HG03097 (cell line): ENCODE measurements at regions not wholly inside any gene's neighbourhood (a gene's known extent, or its start where the extent isn't known, plus 50 kb on each side); places are given as distances from the start of the nearest gene placed in this dataset.
A peak's percentile ranks its signal among the peaks of the same experiment; 100 is the strongest.
"Not testable (repeated sequence)": the region's sequence is repeated elsewhere in the genome, so short reads cannot be mapped to it uniquely, and the experiment has no call there.

Source experiments
- ATAC-seq: cut with Tn5 transposase; IDR thresholded peaks from one replicate; pipeline ENCODE4 v1.9.1; 2021; ENCODE audit not compliant: unreplicated experiment, low FRiP score

DNA sequence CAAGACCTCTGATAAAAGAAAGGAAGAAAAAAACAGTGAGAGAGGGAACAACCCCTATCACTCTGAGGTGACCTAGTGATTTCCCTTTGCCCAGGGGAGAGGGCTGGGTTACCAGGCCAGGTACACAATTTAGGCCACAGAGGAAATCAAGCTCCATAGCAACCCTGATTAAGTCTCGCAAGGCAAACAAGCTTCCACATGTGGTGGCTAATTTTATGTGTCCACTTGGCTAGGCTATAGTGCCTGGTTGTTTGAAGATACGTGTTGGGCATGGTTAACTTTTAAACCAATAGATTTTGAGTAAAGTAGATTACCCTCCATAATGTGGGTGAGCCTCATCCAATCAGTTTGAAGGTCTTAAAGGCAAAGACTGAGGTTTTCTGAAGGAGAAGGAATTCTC is 108.9 kb upstream of the TERB2 start:
- not testable (repeated sequence) for ATAC-seq

DNA sequence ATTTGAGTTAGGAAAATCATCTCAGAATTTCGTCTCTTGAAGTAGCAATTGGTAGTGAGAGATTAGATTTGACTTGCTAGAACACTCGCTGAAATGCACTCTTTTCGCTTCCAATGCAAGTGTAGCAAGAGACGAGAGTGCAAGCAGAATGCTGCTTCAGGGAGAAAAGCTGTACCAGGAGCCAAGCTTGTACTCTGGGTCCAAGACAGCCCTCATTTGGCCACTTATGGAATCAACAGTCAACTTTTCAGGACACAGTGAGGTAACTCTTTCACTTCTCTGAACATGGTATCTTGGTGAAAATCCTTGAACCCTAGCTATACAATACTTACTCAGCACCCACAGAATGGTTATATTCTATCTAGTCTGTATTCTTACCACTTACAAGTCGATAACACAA is 107.6 kb upstream of the TERB2 start:
- ATAC-seq, result not testable (repeated sequence)

DNA sequence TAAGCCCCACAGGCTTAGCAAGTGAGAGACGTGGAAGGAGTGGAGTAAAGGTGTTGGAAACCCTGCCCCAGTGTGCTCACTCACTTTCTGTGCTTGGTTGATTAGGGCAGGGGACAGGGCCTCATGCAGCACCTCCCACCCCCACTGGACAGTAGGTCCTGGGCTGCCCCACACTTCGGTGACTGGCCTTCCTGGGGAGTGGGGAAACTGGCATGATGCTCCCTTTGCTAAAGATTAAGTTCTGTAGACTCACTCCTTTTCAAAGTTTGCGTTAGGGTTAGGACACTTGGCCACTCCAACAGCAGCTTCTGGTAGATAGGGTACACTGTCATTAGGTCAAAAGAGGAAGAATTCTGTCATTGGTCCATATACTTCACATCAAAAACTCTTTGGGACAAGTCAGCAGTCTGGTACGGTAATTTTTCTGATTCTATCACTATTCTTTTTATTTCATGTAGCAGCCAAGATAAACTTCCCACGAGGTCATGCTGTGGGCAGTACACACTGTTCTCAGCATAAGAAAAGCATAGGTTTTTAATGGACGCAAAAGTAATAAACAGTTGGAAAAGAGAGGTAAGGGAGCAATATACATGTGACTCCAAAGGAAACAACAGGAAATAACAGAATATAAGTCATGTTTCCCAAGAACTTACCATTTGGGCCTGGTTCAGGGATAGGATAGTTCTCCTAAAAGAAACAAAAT is 106.6 kb upstream of the TERB2 start:
- not testable (repeated sequence) for ATAC-seq

GRCh38 chr15:44853304-44853950 is 103.1 kb upstream of the TERB2 start:
- not testable (repeated sequence) for ATAC-seq

- ATAC-seq, result not testable (repeated sequence)
These were observed 101.8 kb upstream of the TERB2 start for GRCh38 chr15:44854696-44855095.

- ATAC-seq, result not testable (repeated sequence)
These were observed 100.2 kb upstream of the TERB2 start for GRCh38 chr15:44856284-44856683.

- not testable (repeated sequence) for ATAC-seq
These were observed 99.2 kb upstream of the TERB2 start for GRCh38 chr15:44857164-44857710.

DNA sequence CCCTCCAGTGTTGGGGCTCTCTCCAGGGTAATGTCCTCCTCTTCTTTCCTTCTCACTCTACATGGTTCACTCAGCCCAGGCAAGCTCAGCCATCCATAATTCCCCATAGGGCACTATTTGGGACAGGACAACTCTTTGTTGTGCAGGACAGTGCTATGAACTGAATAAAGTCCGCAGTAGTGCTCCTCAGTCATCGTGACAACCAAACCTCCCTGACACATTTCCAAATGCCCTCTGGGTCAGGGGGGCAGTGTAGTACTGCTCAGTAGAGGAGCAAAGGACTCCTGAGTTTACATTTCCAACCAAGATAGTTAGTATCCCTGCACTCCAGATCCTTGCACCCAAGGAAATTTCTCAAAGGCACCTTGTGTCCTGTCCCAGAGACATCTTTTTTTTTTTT is 97.4 kb upstream of the TERB2 start:
- not testable (repeated sequence) for ATAC-seq

DNA sequence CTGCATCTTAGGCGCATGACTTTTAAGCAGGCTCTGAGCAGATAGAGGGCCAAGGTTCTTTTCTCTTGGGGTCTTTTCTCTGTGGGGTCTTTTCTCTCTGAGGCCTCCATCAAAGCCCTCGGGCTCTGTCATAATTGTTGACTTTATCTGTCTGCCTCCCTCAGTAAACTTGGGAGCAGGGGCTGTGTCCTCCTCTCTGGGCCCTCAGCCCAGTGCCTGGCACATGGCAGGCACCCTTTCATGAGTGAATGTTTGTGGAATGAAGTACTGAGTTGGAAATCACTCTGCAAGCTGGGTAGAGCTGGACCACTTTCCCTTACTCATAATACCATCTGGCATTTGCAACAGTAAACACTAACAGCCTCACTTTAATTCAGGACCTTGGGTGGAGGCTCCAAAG is 96.3 kb upstream of the TERB2 start:
- not testable (repeated sequence) for ATAC-seq

- no peak for ATAC-seq
These were observed 95.0 kb upstream of the TERB2 start for GRCh38 chr15:44861439-44861910.

GRCh38 chr15:44861917-44862316 is 94.6 kb upstream of the TERB2 start:
- no peak for ATAC-seq

DNA sequence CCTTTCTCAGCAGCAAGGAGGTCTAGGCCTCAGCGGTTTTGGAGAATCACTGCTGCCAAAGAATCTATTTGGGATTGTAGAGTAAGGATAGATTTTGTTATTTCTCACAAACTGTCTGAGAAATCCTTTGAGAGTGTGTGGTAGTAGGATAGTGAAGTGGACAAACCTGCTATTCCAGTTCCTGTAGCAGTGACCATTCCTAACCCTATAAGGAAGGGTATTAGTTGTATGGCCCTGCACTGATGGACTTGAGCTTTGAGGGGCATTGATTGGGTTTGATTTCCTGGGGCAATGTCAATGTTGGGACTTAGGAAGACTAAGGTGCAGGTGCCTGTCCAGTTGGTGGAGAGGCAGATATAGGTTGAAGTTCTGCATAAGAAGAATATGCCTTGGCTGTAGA is 93.6 kb upstream of the TERB2 start:
- not testable (repeated sequence) for ATAC-seq

DNA sequence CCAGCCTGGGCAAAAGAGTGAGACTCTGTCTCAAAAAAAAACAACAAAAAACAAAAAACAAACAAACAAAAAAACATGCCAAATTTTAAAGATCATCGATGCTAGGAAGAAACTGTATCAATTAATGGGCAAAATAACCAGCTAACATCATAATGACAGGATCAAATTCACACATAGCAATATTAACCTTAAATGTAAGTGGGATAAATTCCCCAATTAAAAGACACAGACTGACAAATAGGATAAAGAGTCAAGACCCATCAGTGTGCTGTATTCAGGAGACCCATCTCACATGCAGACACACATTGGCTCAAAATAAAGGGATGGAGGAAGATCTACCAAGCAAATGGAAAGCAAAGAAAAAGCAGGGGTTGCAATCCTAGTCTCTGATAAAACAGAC is 88.4 kb upstream of the TERB2 start:
- ATAC-seq, result not testable (repeated sequence)

- not testable (repeated sequence) for ATAC-seq
These were observed 86.4 kb upstream of the TERB2 start for GRCh38 chr15:44870125-44870524.

GRCh38 chr15:44873103-44873502 is 83.4 kb upstream of the TERB2 start:
- no peak for ATAC-seq

DNA sequence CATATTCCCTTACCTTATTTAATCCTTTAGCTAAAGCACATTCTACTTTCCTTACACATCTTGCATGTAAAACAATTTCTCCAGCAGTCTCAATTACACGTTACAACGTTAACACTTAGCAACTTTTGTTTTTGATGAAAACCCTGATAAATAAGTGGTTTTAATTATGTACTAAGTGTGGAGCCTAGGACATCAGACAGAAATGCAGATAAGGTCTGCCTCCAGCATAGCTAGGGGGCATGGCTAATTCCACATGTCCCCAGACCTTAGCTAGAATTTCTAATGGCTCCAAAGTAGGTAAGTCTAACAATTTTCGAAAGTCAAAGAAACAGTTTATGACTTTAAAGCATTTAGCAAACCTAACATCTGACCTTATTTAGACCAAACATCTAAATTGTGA is 77.4 kb upstream of the TERB2 start:
- no peak for ATAC-seq

GRCh38 chr15:44882499-44882968 is 74.0 kb upstream of the TERB2 start:
- ATAC-seq, result peak; percentile 70

- ATAC-seq, result no peak
These were observed 73.1 kb upstream of the TERB2 start for GRCh38 chr15:44883199-44883877.

DNA sequence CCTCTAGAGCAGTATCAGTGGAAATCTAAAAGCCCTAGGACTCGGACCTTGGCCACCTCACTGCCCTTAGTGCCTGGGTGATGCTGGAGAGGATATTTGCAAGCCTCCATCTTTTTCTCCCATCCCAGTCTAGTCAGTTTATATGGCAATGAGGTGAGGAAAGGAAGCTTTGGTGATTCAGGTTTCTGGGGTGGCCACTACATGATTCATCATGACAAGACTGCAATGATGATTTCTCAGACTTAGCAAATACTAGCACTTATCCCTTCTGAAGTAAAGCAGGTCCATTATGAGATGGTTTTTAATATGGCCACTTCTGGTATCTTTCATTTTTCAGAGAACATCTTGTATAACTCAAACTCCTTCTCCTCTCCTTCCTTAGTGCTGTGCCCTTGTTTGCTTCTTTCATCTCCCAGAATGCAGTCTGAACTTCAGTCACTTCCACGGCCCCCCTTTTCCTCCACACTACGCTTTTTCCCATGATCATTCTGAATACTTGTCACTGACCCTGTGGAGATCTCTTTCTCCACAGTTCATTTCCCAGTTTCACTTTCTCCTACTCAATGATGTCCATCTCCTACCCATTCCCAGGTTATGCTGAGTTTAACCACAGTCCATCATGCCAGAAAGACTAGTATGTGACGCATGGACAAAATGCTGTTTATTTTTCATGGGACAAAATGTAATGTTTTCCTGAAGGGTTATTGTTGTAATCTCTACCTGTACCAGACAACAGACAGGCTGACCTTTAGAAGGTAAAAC is 57.4 kb upstream of the TERB2 start:
- ATAC-seq, result not testable (repeated sequence)

DNA sequence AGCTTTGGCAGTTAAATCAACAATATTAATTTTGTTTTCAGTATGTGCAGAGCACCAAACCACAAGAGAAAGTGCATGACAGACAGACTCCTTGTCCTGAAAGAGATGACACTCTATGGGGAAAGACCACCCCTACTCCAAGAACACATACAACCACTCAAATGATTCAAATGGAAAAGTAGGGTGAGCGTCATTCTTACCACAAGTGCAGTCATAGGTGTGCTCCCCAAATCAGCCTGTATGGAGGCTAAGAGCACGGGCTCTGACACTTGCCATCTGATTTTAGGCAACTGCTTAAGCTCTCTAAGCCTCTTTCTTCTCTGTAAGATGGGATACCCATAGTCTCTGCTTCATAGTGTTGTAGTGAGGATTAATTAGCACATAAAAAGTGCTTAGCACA is 56.7 kb upstream of the TERB2 start:
- ATAC-seq, result not testable (repeated sequence)
